Smooth muscle cell of the brain vasculature (primary cell): ENCODE measurements at regions not wholly inside any gene's neighbourhood (a gene's known extent, or its start where the extent isn't known, plus 50 kb on each side); places are given as distances from the start of the nearest gene placed in this dataset.

Source experiments
- DNase-seq: peaks from one replicate; pipeline ENCODE4 v3.0.0-alpha.2; 2012; ENCODE audit warnings: low read depth, low spot score

- DNase-seq = no peak
Observed at GRCh38 chr1:110816945-110817344, 56.0 kb upstream of the CD53 start.

DNA sequence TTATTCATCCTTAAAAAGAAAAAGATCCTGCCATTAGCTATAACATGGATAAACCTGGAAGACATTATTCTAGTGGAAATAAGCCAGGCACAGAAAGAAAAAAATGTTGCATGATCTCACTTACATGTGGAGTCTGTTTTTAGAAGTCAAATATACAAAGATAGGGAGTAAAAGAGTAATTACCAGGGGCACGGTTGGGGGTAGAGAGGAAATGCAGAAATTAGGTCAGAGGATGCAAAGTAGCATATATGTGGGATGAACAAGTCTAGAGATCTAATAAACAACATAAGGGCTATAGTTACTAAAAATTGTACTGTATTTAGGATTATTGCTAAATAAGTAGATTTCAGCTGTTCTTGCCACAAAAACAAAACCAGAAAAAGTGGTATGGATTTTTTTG lies 61.4 kb upstream of the CD53 start:
- no peak for DNase-seq

DNA sequence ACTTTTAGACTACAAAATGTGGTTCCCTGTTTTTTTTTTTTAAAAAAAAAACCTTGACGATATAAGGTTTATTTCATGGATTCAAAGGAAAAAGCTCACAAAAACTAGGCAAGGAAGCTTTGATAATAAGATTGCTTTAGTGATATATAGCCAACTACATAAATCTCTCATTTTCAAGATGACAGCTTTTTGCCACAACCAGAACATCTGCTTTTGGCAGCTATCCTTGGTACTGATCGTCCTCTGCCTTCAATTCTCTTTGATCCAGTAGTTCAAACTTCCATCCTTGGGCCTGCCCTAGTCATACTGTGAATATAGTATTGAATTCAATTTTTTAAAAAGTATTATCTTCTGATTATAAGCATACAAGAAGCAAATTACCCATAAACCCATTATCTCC lies 72.9 kb upstream of the CD53 start:
- no peak for DNase-seq

DNA sequence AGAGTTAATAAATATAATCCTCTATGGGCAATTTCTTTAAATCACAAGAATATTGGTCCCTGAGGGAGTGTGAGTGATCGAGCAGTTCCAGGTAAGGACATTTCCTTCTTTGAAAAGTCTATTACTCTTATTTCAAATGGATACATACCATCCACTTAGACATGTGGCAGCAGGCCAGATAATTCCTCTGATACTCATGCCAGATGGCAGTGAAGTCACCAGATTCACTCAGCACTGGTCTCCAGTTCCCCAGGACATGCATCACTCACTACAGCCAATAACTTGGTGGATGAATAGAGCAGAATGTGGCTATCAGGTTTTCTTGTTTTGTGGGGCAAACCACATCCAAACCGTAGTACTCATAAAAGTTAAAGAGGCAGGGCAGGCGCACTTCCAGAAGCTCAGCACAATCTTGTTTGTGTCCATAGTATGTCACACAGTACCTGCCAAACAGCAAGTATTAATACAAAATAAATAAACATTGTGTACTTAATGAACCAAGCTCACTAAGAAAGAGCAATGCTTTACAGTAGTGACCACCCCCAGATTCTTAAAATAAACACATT lies 74.2 kb upstream of the CD53 start:
- no peak for DNase-seq

- no peak for DNase-seq
Observed at GRCh38 chr1:110788673-110789072, 84.3 kb upstream of the CD53 start.

- no peak for DNase-seq
Observed at GRCh38 chr1:110787328-110788071, 85.4 kb upstream of the CD53 start.

- no peak for DNase-seq
Observed at GRCh38 chr1:110786802-110787327, 86.1 kb upstream of the CD53 start.

- no peak for DNase-seq
Observed at GRCh38 chr1:110785612-110786011, 87.3 kb upstream of the CD53 start.

DNA sequence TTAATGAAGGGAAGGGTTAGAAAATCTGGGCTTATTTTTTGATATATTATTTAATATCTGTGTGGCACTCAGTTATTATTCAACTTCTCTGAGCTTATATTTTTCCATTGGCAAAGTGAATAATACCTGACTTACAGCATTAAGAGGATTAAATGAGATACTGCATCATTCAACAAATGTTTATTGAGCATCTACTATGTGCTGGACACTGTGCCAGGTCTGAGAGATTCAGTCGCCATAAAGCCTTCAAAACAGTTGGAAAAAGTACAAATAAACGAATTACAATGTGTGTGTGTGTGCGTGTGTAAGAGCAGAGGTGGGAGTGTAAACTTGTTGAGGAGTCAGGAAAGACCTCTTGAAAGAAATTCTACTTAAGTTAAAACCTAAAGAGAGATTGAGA lies 87.9 kb upstream of the CD53 start:
- DNase-seq = no peak

DNA sequence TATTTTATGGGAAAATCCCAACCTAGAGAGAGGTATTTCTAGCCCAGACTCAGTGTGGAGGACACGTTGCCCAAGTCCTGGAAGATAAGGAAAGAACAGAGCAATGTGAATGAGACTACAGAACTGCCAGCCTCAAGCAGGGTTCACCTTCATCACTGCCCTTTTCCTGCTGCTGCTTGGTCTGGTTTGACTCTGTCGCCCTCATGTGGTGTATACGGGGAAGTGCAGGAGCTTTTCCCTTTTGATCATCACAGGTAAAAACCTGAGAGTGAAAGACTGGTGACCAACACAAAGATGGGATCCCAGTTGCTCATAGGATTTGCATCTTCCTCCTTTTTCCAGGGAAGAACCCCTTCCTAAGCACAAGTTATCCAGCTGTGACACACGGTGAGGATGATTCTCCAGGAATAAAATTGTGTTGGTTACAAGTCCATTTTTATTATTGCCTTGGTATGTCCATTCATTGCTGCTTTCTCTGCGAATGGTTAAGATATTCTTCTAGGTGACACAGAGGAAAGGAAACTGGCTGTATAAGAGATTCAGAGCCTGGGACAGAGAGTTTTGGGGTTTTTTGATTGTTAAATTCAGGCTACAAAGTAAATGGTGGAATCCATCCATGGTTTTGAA lies 89.5 kb upstream of the CD53 start:
- DNase-seq = peak; percentile 10

- DNase-seq = no peak
Observed at GRCh38 chr1:110781525-110781924, 91.4 kb upstream of the CD53 start.

GRCh38 chr1:110780600-110781484 lies 92.1 kb upstream of the CD53 start:
- peak; percentile 18 for DNase-seq

DNA sequence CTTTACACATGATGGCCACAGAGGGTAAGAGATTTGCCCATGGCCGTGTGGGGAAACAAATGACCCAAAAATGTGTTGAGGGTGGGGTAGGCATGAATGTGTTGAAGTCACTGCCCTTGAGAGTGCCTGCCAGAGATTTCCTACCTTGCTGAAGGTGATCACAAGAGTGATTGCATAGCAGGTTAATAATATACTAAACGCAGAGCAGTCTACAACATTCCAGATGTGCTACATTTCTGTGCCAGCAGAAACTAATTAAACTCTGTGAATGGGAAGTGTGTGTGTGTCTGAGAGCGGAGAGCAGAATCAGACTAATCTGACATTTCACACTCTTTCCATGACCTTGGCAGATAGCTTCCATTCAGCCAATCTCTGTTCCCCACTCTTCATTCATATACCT lies 93.3 kb upstream of the CD53 start:
- no peak for DNase-seq

DNA sequence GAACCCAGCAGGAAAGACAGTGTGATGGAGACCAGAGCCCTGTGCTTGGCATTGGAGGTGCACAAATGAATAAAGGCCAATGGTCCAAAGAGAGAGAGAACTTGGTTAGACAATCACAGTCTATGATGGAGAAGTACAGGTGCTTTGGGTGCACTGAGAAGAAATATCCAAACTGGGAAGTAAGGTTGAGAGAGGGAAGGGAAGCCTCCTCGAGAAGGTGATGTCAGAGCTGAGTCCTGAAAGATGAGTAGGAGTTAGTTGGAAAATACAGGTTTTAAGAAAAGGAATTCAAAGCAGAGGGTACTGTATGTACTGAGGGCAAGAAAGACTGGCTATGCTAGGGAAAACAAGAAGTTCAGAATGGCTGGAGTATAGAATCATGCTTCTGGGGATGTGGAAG lies 94.1 kb upstream of the CD53 start:
- DNase-seq = no peak

DNA sequence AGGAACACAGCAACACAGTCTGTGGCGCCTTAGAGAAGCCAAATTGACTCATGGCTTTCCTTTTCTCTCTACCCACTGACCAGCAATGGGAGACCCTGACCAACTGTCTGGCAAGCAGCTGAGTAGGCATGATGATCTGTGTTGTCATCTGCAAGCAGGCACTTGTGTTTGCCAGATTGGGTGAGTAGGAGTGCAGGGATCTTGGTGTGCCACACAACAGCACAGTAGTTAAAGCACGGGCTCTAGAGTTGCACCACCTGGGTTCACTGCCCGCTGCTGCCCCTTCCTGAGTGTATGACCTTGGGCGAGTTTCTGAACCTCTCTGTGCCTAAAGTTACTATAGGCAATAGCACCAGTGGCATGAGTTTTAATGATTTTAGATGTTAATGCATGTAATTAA lies 95.7 kb upstream of the CD53 start:
- no peak for DNase-seq

- DNase-seq = no peak
Observed at GRCh38 chr1:110774398-110774797, 98.5 kb upstream of the CD53 start.

DNA sequence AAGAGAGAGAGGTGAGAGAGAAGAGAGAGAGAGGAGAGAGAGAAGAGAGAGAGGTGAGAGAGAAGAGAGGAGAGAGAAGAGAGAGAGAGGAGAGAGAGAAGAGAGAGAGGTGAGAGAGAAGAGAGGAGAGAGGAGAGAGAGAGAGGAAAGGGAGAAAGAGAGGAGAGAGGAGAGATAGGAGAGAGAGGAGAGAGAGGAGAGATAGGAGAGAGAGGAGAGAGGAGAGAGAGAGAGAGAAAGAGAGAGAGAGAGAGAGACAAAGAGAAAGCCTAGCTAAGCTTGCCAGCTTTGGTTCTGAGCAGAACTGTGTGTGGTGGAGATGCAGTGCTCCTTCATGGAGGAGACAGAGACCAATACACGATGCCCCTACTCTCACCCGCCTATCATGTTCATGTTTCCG lies 99.1 kb upstream of the KCNA3 start:
- DNase-seq = no peak

DNA sequence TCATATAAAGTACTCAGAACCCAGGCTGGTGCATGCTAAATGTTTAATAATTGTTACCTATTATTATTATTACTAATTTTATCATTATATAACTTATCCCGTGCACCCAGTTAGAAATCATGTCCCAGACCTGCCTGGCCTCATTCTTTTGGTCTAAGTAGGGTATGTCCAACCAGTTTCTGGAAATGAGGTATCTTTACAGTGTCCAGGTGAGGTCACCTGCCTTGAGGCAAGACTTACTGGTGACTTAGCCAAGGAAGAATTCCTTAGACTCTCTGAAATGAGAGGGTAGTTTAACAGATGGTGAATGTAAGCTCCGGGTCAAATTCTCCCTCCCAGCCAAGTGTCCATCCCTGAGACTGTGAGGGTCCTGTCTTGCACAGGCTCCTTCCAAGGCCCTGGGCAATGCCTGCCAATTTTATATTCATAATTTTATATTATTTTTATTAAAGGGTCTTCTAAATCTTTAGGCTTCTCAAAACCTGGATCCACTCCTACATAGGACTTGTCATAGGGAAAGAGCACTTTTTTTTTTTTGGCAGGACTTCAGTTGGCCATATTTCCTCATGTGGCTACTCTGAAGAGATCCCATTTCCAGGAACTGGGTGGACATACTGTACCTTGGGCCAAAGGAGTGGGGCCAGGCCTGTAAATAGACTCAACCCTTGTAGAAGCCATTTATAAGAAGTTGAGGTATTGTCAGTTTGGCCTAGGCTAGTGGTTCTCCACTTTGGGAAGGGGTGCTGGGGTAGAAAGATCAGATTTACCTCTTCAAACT lies 96.7 kb upstream of the KCNA3 start:
- no peak for DNase-seq

GRCh38 chr1:110770832-110771231 lies 96.1 kb upstream of the KCNA3 start:
- no peak for DNase-seq

GRCh38 chr1:110768605-110769004 lies 93.9 kb upstream of the KCNA3 start:
- no peak for DNase-seq

DNA sequence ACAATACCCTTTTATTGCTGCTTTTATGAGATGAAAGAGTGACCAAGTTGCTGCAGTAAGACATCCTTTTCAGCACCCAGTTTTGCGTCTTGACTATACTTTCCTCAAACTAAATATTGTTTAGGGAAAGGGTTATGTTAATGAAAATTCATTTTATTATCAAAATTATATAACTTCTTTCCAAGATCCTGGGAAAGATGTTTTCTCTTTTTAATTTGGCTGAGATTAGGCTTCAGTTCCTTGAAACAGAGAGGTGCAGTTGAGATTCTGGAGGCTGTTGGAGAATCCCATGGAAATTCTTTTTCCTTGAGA lies 91.6 kb upstream of the KCNA3 start:
- no peak for DNase-seq
